Ascending aorta (tissue), 2 donors: ENCODE measurements at regions not wholly inside any gene's neighbourhood (a gene's known extent, or its start where the extent isn't known, plus 50 kb on each side); places are given as distances from the start of the nearest gene placed in this dataset.
A peak's percentile ranks its signal among the peaks of the same experiment; 100 is the strongest.
"Not testable (repeated sequence)": the region's sequence is repeated elsewhere in the genome, so short reads cannot be mapped to it uniquely, and the experiment has no call there.

Experiments used
- DNase-seq, 2 donors: peaks; one replicate each; pipeline ENCODE4 v3.0.0-alpha.2; 2019; ENCODE audit warnings: low spot score in 2 of 2
- H3K27ac ChIP-seq, 2 donors: fragments of 200-600 bp; sonication (generic); one replicate each; pipeline ENCODE4 v1.5.1; 2016 to 2017; ENCODE audit warnings: mild to moderate bottlenecking in 1 of 2
- H3K27me3 ChIP-seq: fragments of 200-600 bp; sonication (generic); one replicate; pipeline ENCODE4 v1.5.1; 2017
- H3K36me3 ChIP-seq, 2 donors: fragments of 200-600 bp; sonication (generic); one replicate each; pipeline ENCODE4 v1.5.1; 2016
- H3K4me1 ChIP-seq, 2 donors: fragments of 200-600 bp; sonication (generic); one replicate each; pipeline ENCODE4 v1.5.1; 2016 to 2017; ENCODE audit warnings: mild to moderate bottlenecking in 1 of 2
- H3K4me3 ChIP-seq, 2 donors: fragments of 200-600 bp; sonication (generic); one replicate each; pipeline ENCODE4 v1.5.1; 2016 to 2017; ENCODE audit warnings: mild to moderate bottlenecking in 1 of 2
- H3K9me3 ChIP-seq, 2 donors: fragments of 200-600 bp; sonication (generic); one replicate each; pipeline ENCODE4 v1.5.1; 2016
- intact Hi-C: fragments of 100-400 bp; cut with DNase I; formaldehyde crosslinking; loops from one replicate; pipeline ENCODE4 v1.15.1; 2023
- TF ChIP-seq, protein P1 (sequence below), 3 experiments: fragments of 200-600 bp in 2 of 3; fragments of 450-650 bp in 1 of 3; sonication (generic) in 2 of 3; IDR thresholded peaks; one replicate each; pipeline ENCODE4 v1.5.1; 2016 to 2019; ENCODE audit warnings: antibody characterized with exemption in 3 of 3, mild to moderate bottlenecking in 1 of 3, moderate library complexity in 1 of 3

DNA sequence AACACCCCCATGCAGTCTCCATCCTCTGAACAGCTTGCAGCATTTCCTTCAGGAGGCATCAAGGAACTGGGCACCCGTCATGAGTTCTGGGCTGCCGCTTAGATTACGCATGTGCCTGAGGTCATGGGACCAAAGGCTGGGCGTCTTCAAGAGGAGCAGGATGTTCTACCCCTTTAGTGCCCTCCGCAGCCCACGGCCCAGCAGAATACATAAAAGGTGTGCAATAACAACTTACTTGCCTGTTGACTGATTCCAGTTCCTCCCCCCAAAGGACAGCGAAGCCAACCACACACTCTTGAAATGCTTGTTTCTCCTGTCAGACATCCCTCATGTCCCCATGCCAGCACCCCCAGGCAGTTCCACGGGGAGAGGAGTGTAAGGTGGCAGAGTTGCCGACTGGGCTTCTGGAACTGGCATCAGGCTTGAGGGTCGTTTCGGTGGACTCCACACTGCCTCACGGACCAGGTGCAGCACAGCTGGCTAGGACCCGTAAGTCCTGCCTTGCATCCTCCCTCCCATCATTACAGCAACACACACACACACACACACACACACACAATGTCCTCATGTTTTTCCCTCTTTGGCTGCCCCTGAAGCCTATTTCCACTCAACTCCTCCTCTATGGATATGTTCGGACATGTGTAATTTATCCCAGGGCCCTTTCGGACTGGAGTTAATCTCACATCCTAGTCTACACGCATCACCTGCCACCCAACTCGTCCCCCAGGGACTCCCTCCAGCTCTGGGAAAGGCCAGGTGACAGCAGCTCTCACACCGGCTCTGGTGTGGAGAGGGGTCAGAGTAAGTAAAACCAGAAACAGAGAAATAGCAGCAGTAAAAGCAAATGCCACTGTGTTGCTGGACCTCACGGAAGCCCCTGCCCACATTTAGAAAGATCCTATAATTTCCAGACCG, 200.7 kb downstream of the BCL11A start:
- intact Hi-C loops, result no loop called here
- TF ChIP-seq, protein P1, sequence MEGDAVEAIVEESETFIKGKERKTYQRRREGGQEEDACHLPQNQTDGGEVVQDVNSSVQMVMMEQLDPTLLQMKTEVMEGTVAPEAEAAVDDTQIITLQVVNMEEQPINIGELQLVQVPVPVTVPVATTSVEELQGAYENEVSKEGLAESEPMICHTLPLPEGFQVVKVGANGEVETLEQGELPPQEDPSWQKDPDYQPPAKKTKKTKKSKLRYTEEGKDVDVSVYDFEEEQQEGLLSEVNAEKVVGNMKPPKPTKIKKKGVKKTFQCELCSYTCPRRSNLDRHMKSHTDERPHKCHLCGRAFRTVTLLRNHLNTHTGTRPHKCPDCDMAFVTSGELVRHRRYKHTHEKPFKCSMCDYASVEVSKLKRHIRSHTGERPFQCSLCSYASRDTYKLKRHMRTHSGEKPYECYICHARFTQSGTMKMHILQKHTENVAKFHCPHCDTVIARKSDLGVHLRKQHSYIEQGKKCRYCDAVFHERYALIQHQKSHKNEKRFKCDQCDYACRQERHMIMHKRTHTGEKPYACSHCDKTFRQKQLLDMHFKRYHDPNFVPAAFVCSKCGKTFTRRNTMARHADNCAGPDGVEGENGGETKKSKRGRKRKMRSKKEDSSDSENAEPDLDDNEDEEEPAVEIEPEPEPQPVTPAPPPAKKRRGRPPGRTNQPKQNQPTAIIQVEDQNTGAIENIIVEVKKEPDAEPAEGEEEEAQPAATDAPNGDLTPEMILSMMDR (IDR thresholded peaks at IDR 0.05), result no peak
- Histone ChIP-seq H3K27ac (no peak overlapping the region), H3K36me3 (no peaks in the 10 kb centered on the region), H3K4me1 (no peaks in the 10 kb centered on the region), H3K27me3 (no peaks in the 10 kb centered on the region), H3K9me3 (no peaks in the 10 kb centered on the region), H3K4me3 (no peak overlapping the region)
- DNase-seq, result peak in 1 of 2 donors; percentile 49

DNA sequence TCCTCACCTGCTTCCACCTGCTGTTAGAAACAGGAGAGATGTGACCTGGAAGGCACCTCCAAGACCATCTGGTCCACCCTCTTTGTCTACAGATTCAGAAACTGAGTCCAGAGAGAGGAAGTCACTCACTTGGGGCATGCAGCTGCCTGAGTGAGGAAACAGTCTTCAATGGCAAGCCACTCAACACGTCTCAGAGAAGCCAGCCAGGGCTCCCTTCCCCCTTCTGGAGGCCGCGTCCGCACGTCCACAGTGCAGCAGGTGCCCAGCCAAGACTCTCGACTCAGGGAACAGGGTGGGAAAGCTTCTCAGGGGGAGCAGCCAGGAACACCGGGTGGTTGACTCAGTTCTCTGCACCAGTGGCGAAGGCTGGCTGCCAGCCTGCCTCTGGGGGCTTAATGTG, 201.7 kb downstream of the BCL11A start:
- Histone ChIP-seq H3K4me3 (no peak overlapping the region), H3K36me3 (no peaks in the 10 kb centered on the region), H3K4me1 (no peaks in the 10 kb centered on the region), H3K9me3 (no peaks in the 10 kb centered on the region), H3K27me3 (no peaks in the 10 kb centered on the region), H3K27ac (no peak overlapping the region)
- TF ChIP-seq, protein P1 (IDR thresholded peaks at IDR 0.05), result no peak
- peak in 1 of 2 donors; percentile 37 for DNase-seq
- intact Hi-C loops, result no loop called here

DNA sequence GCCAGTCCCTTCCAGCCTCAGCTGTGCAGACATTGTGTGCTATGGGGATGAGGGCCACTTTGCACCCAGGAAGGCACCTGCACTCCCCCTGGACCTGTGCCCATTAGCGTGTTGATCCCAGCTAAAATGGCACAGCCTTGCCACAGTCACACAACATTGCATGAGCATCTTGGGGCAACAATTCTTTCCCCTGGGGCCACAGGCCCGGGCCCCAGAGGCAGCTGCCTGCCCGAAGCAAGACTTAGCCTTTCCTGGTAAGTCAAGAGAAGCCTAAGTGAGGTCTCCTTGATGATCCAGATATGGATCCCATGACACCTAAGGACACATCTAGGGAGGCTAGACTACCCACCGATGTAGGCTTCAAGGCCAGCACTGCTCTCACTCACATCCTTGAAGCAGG, 202.1 kb downstream of the BCL11A start:
- no peak overlapping the region for H3K4me3 ChIP-seq
- intact Hi-C loops, result no loop called here
- no peak overlapping the region for H3K27ac ChIP-seq
- no peaks in the 10 kb centered on the region for H3K4me1 ChIP-seq
- H3K27me3 ChIP-seq, result no peaks in the 10 kb centered on the region
- no peaks in the 10 kb centered on the region for H3K9me3 ChIP-seq
- TF ChIP-seq, protein P1 (IDR thresholded peaks at IDR 0.05), result no peak
- DNase-seq, result no peak
- no peaks in the 10 kb centered on the region for H3K36me3 ChIP-seq

DNA sequence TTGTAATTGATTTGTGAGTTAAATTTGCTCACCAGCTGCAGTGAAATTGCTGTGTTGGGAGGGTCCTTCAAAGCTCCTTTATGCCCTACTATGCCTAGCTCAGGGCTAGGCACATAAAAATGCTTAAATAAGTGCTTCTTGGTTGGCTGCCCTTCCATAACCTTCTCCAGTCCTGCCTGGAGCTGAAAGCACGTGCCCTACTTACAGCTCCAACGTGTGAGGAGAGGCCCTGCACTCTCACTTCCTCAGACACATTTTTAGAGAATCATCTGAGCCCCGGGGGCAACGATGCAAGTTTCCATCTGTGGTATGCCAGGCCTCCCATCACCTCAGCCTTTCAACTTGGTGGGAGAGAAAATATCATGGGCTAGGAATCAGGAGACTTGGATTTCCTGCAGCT, 202.7 kb downstream of the BCL11A start:
- TF ChIP-seq, protein P1 (IDR thresholded peaks at IDR 0.05), result no peak
- DNase-seq, result peak in 1 of 2 donors; percentile 25
- intact Hi-C loops, result no loop called here

DNA sequence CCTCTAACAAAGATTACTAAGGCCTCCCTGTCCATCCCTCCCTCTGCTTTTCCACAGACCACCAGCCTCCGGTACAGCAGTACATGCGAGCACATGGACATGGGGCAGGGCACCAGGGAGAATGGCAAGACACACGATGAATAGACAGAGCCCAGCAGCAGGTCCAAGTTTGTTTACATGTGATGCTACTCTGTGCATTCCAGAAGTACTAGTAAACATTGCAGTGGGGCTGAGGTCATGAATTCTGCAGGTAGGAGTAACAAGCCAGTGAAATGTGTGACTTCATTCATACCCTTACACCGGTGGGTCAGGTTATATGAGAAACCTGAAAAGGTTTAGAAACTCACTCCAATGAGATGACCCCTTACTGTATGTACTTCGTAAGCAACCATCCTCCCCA, 205.7 kb downstream of the BCL11A start:
- TF ChIP-seq, protein P1 (IDR thresholded peaks at IDR 0.05), result no peak

More for the DNA sequence above, 202.7 kb downstream of the BCL11A start:
- Histone ChIP-seq H3K27ac (no peak overlapping the region), H3K4me1 (no peaks in the 10 kb centered on the region), H3K4me3 (no peak overlapping the region), H3K27me3 (no peaks in the 10 kb centered on the region), H3K9me3 (no peaks in the 10 kb centered on the region), H3K36me3 (no peaks in the 10 kb centered on the region)

DNA sequence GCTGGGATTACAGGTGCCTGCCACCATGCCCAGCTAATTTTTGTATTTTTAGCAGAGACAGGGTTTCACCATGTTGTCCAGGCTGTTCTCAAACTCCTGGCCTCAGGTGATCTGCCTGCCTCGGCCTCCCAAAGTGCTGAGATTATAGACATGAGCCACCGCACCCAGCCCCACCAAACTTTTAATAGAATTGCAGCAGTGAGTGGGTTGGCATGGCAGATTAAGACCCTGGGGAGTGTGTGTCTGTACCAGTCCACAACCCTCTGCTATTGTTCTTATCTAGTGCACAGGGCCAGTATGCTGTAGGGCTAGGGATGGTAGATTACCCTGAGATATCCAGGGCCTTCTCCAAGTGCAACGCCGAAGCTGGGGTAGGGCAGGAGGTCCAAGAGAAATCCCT, 211.0 kb downstream of the BCL11A start:
- H3K27ac ChIP-seq, H3K36me3 ChIP-seq, H3K4me1 ChIP-seq, H3K27me3 ChIP-seq, H3K4me3 ChIP-seq, H3K9me3 ChIP-seq, DNase-seq, intact Hi-C loops: not testable (repeated sequence)

More for the DNA sequence above, 205.7 kb downstream of the BCL11A start:
- Histone ChIP-seq H3K4me3 (no peak overlapping the region), H3K4me1 (no peaks in the 10 kb centered on the region), H3K27me3 (no peaks in the 10 kb centered on the region), H3K9me3 (no peaks in the 10 kb centered on the region), H3K27ac (no peak overlapping the region), H3K36me3 (no peaks in the 10 kb centered on the region)
- DNase-seq, result no peak
- intact Hi-C loops, result no loop called here
